OCI-LY3 (cell line): ENCODE measurements at regions not wholly inside any gene's neighbourhood (a gene's known extent, or its start where the extent isn't known, plus 50 kb on each side); places are given as distances from the start of the nearest gene placed in this dataset.

Source experiments
- H2AFZ ChIP-seq: fragments of 200-600, 300-600 bp; shearing (Covaris generic); 2 replicates; pipeline ENCODE4 v1.6.0; 2014; ENCODE audit warnings: antibody characterized with exemption, low read depth, low read length
- H3K27ac ChIP-seq: fragments of 200-600, 300-600 bp; sonication (generic); 2 replicates; pipeline ENCODE4 v1.5.1; 2014; ENCODE audit warnings: mild to moderate bottlenecking, low read length, moderate library complexity, mixed read lengths
- H3K27me3 ChIP-seq: fragments of 200-600, 300-600 bp; sonication (generic); 2 replicates; pipeline ENCODE4 v1.6.1; 2014; ENCODE audit warnings: low read depth, low read length, mixed read lengths
- H3K36me3 ChIP-seq: fragments of 200-600, 300-600 bp; sonication (generic); replicated peaks from 2 replicates; pipeline ENCODE3; 2014; ENCODE audit warnings: low read depth, low read length, mixed read lengths
- H3K4me1 ChIP-seq: fragments of 300-600, 200-600 bp; sonication (generic); 2 replicates; pipeline ENCODE4 v1.6.1; 2014; ENCODE audit warnings: low read length, mixed read lengths
- H3K4me2 ChIP-seq: fragments of 200-600, 300-600 bp; sonication (generic); 2 replicates; pipeline ENCODE4 v1.6.1; 2014; ENCODE audit warnings: low read length, mixed read lengths
- H3K4me3 ChIP-seq: fragments of 300-600, 200-600 bp; sonication (generic); 2 replicates; pipeline ENCODE4 v1.5.1; 2014; ENCODE audit warnings: antibody characterized with exemption, mild to moderate bottlenecking, low read length, moderate library complexity
- H3K79me2 ChIP-seq: fragments of 300-600, 200-600 bp; shearing (Covaris generic); 2 replicates; pipeline ENCODE4 v1.6.1; 2014; ENCODE audit warnings: mild to moderate bottlenecking, low read length, mixed read lengths
- H3K9ac ChIP-seq: fragments of 300-600, 200-600 bp; shearing (Covaris generic); 2 replicates; pipeline ENCODE4 v1.6.0; 2014; ENCODE audit warnings: mild to moderate bottlenecking, low read length, moderate library complexity
- H3K9me3 ChIP-seq: fragments of 200-600, 300-600 bp; shearing (Covaris generic); 2 replicates; pipeline ENCODE4 v1.6.1; 2014; ENCODE audit warnings: low read length, mixed read lengths; ENCODE audit not compliant: insufficient read depth
- H4K20me1 ChIP-seq: fragments of 200-600, 300-600 bp; sonication (generic); 2 replicates; pipeline ENCODE4 v1.6.1; 2016; ENCODE audit warnings: low read length, mixed read lengths; ENCODE audit not compliant: insufficient read depth
- EZH2phosphoT487 ChIP-seq: fragments of 200-600 bp; shearing (Covaris generic); IDR thresholded peaks from 2 replicates; pipeline ENCODE4 v1.6.1; 2018; ENCODE audit warnings: antibody characterized with exemption, mixed run types, low read depth
- TF ChIP-seq, protein P1 (sequence below): fragments of 200-600, 300-600 bp; sonication (generic); IDR thresholded peaks from 2 replicates; pipeline ENCODE4 v1.5.1; 2014; ENCODE audit warnings: antibody characterized with exemption, low read length, low read depth

DNA sequence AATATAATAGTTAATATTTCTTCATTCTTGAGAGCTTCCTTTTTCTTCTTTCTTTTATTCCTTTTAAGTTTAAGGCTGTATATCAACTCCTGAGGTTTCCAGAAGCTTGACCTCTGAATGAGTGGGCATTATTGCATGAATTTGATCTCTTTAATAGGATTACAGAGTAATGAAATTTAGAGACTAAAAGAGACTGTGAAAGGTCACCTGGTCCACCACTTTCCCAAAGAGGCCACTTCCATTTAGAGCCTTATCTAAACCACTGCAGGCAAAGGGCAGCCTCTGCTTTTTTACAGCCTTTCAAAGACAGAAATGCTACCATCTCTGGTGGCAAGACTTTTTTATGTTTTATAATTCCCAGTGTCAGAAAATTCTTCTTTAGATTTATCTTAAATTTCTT is 215.3 kb upstream of the HS3ST5 start:
- no peak overlapping the region for H2AFZ ChIP-seq
- H3K9me3 ChIP-seq = no peaks in the 10 kb centered on the region
- no peak overlapping the region for H3K4me3 ChIP-seq
- no peaks in the 10 kb centered on the region for H3K27me3 ChIP-seq
- H3K4me2 ChIP-seq = no peak overlapping the region
- no peaks in the 10 kb centered on the region for H3K4me1 ChIP-seq
- H3K36me3 ChIP-seq = no peaks in the 10 kb centered on the region
- H4K20me1 ChIP-seq = no peaks in the 10 kb centered on the region
- H3K9ac ChIP-seq = no peak overlapping the region
- TF ChIP-seq, protein P1, sequence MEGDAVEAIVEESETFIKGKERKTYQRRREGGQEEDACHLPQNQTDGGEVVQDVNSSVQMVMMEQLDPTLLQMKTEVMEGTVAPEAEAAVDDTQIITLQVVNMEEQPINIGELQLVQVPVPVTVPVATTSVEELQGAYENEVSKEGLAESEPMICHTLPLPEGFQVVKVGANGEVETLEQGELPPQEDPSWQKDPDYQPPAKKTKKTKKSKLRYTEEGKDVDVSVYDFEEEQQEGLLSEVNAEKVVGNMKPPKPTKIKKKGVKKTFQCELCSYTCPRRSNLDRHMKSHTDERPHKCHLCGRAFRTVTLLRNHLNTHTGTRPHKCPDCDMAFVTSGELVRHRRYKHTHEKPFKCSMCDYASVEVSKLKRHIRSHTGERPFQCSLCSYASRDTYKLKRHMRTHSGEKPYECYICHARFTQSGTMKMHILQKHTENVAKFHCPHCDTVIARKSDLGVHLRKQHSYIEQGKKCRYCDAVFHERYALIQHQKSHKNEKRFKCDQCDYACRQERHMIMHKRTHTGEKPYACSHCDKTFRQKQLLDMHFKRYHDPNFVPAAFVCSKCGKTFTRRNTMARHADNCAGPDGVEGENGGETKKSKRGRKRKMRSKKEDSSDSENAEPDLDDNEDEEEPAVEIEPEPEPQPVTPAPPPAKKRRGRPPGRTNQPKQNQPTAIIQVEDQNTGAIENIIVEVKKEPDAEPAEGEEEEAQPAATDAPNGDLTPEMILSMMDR = no peak
- no peak for TF ChIP-seq EZH2phosphoT487
- H3K27ac ChIP-seq = no peak overlapping the region
- H3K79me2 ChIP-seq = no peaks in the 10 kb centered on the region

DNA sequence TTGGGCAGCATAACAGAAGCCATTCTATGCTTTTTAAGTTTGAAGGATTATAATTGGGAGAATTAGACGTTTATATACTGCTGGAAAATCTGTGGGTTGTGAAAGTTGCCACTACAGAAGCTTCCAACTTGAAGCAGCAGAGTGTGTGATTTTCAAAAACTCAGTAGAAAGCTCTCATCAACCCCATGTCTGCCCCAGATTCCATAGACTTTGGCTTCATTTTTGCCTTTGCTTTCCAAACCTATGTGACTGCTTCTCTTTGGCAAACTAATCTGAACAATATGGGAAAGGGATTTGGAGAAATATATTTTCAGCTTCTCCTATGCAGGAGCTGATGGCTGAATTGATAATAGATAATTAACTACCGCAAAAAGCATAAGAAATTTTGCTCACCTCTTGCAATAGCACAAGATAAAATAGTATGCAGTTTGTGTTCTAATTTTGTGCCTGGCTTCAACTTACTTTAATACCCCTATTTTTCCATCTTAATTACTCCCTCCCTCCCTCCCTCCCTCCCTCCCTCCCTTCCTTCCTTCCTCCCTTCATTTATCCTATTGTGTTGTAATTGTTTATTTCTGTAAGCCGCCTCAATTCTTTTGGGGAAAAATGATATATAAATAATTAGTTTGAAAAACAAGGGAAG is 214.1 kb upstream of the HS3ST5 start:
- no peak for TF ChIP-seq EZH2phosphoT487
- TF ChIP-seq, protein P1 = no peak
- no peak overlapping the region for H3K4me3 ChIP-seq
- no peaks in the 10 kb centered on the region for H3K4me1 ChIP-seq
- H3K4me2 ChIP-seq = no peak overlapping the region
- no peaks in the 10 kb centered on the region for H3K9me3 ChIP-seq
- H4K20me1 ChIP-seq = no peaks in the 10 kb centered on the region
- no peak overlapping the region for H3K9ac ChIP-seq
- H3K27ac ChIP-seq = no peak overlapping the region
- H3K27me3 ChIP-seq = no peaks in the 10 kb centered on the region
- H2AFZ ChIP-seq = no peak overlapping the region
- no peaks in the 10 kb centered on the region for H3K36me3 ChIP-seq
- H3K79me2 ChIP-seq = no peaks in the 10 kb centered on the region

DNA sequence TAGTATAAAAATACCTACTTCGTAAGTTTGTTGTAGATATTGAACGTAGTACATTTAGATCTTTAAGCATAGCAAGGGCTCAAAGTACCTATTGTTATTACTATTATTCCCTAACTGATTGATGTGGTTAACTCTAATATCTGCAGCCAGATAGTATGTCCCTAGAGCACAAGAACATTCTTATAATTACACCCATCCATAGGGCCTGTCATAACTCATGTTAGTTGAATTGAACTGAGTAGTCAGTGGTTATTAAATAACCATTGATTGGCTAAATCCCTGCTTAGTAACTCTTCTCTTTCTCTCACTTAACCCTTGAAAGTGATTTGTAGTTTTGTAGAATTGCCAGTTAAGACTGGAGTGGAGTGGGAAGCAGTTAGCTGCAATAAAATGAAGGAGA is 207.5 kb upstream of the HS3ST5 start:
- TF ChIP-seq, protein P1 = no peak
- no peak for TF ChIP-seq EZH2phosphoT487
- H3K36me3 ChIP-seq = no peaks in the 10 kb centered on the region

DNA sequence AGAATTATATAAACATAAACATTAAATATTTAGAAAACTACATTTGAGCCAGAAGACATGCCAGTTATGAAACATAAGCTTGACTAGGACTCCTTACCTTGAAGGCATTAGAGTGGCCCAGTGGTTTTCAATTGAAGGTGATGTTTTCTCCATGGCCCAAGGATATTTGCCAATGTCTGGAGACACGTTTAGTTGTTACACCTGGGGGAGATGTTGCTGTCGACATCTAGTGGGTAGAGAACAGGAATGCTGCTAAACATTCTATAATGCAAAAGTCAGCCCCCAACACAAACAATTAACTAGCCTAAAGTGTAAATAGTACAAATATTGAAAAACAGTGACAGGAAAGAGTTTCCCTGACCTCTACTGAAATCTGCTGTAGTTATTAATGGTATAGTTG is 200.9 kb upstream of the HS3ST5 start:
- Histone ChIP-seq H3K9ac (no peak overlapping the region), H3K79me2 (no peaks in the 10 kb centered on the region), H3K36me3 (no peaks in the 10 kb centered on the region), H2AFZ (no peak overlapping the region), H3K27ac (no peak overlapping the region), H3K9me3 (no peaks in the 10 kb centered on the region), H3K4me2 (no peak overlapping the region), H3K27me3 (no peaks in the 10 kb centered on the region), H4K20me1 (no peaks in the 10 kb centered on the region), H3K4me1 (peaks cover 13% of the 10 kb centered on the region), H3K4me3 (no peak overlapping the region)
- TF ChIP-seq, protein P1 = no peak
- TF ChIP-seq EZH2phosphoT487 = no peak

More for the DNA sequence above, 207.5 kb upstream of the HS3ST5 start:
- Histone ChIP-seq H3K4me3 (no peak overlapping the region), H3K4me1 (no peaks in the 10 kb centered on the region), H3K4me2 (no peak overlapping the region), H4K20me1 (no peaks in the 10 kb centered on the region), H3K27ac (no peak overlapping the region), H3K79me2 (no peaks in the 10 kb centered on the region), H2AFZ (no peak overlapping the region), H3K27me3 (no peaks in the 10 kb centered on the region), H3K9ac (no peak overlapping the region), H3K9me3 (no peaks in the 10 kb centered on the region)
